Parathyroid adenoma (tissue), 2 donors: ENCODE measurements at regions not wholly inside any gene's neighbourhood (a gene's known extent, or its start where the extent isn't known, plus 50 kb on each side); places are given as distances from the start of the nearest gene placed in this dataset.

Experiments
- H2AFZ ChIP-seq: fragments of 300-600 bp; sonication (generic); one replicate; pipeline ENCODE4 v1.7.0; 2017; ENCODE audit warnings: antibody characterized with exemption, mild to moderate bottlenecking
- H3K27ac ChIP-seq: fragments of 300-600 bp; sonication (generic); one replicate; pipeline ENCODE4 v1.7.0; 2017
- H3K27me3 ChIP-seq: fragments of 300-600 bp; sonication (generic); one replicate; pipeline ENCODE4 v1.7.0; 2017; ENCODE audit warnings: low read length; ENCODE audit not compliant: control insufficient read depth, insufficient read depth
- H3K36me3 ChIP-seq: fragments of 300-600 bp; sonication (generic); one replicate; pipeline ENCODE4 v1.7.0; 2017; ENCODE audit warnings: low read length; ENCODE audit not compliant: control insufficient read depth, insufficient read depth
- H3K4me1 ChIP-seq: fragments of 300-600 bp; sonication (generic); one replicate; pipeline ENCODE4 v1.7.0; 2017; ENCODE audit warnings: control low read depth
- H3K4me2 ChIP-seq: fragments of 300-600 bp; sonication (generic); one replicate; pipeline ENCODE4 v1.7.0; 2017; ENCODE audit warnings: low read length
- H3K4me3 ChIP-seq: fragments of 300-600 bp; sonication (generic); one replicate; pipeline ENCODE4 v1.7.0; 2017; ENCODE audit warnings: low read depth, low read length
- H3K79me2 ChIP-seq: fragments of 300-600 bp; sonication (generic); one replicate; pipeline ENCODE4 v1.7.0; 2017; ENCODE audit warnings: control low read depth
- H3K9ac ChIP-seq: fragments of 300-600 bp; sonication (generic); one replicate; pipeline ENCODE4 v1.7.0; 2017; ENCODE audit warnings: mild to moderate bottlenecking
- H3K9me3 ChIP-seq: fragments of 300-600 bp; sonication (generic); one replicate; pipeline ENCODE4 v1.7.0; 2017; ENCODE audit warnings: low read length; ENCODE audit not compliant: control insufficient read depth
- CTCF ChIP-seq: fragments of 300-600 bp; sonication (generic); IDR thresholded peaks from one replicate; pipeline ENCODE4 v1.7.0; 2017; ENCODE audit warnings: antibody characterized with exemption, mild to moderate bottlenecking
- donor health status: primary hyperparathyroidism.

DNA sequence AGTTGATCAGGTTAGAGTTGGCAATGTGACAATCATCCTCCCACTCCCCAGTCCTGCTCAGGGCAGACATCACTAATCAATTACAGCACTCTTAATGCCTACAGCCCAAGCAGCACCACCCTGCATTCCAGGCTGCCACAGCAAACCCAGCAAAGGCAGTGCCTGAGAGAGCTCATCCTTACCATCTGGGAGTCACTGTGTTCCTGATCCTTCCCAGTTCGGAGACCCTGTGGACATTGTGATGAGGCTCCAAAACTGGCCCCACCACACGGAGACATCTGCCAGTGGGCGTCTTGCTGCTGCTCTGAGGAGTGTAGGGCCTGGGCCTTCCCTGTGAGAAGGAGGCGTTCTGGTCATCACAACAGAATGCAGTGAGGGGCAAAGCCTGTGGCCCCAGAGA, 216.5 kb upstream of the CST7 start:
- Histone ChIP-seq H3K4me3 (no peak overlapping the region), H3K4me2 (no peak overlapping the region), H3K27ac (no peak overlapping the region), H3K79me2 (no peaks in the 10 kb centered on the region), H3K4me1 (no peaks in the 10 kb centered on the region), H3K9me3 (no peaks in the 10 kb centered on the region), H3K27me3 (no peaks in the 10 kb centered on the region), H3K36me3 (no peaks in the 10 kb centered on the region), H3K9ac (no peak overlapping the region), H2AFZ (no peak overlapping the region)
- TF ChIP-seq CTCF, result no peak

DNA sequence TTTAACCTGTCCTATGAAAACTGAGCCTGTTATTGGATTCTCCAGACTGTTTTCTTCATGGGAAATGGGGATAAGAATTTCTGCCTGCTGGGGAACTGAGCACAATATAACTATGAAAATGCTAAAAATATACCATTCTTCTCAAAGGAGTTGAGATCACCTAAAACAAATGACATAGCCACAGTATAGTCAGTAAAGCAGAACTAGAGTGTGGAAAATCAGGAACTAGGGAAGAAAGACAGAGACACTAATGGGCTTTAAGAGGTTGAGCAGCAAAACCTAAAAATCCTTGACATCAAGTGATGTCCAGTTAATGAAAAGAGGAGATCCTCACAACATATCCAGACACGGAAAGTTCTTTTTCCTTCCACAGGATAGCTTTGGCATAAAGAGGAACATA, 215.7 kb upstream of the CST7 start:
- H3K27me3 ChIP-seq, result no peaks in the 10 kb centered on the region
- H3K9ac ChIP-seq, result no peak overlapping the region
- H3K9me3 ChIP-seq, result no peaks in the 10 kb centered on the region
- H3K27ac ChIP-seq, result no peak overlapping the region
- no peaks in the 10 kb centered on the region for H3K79me2 ChIP-seq
- no peak overlapping the region for H3K4me2 ChIP-seq
- H3K4me1 ChIP-seq, result no peaks in the 10 kb centered on the region
- H3K4me3 ChIP-seq, result no peak overlapping the region
- no peak overlapping the region for H2AFZ ChIP-seq
- H3K36me3 ChIP-seq, result no peaks in the 10 kb centered on the region
- TF ChIP-seq CTCF, result no peak

- no peaks in the 10 kb centered on the region for H3K27me3 ChIP-seq
- no peaks in the 10 kb centered on the region for H3K36me3 ChIP-seq
- no peak overlapping the region for H3K4me2 ChIP-seq
- no peak overlapping the region for H3K9ac ChIP-seq
- no peak overlapping the region for H3K4me3 ChIP-seq
- H3K4me1 ChIP-seq, result no peaks in the 10 kb centered on the region
- no peaks in the 10 kb centered on the region for H3K9me3 ChIP-seq
- H3K27ac ChIP-seq, result no peak overlapping the region
- no peaks in the 10 kb centered on the region for H3K79me2 ChIP-seq
- no peak for TF ChIP-seq CTCF
- no peak overlapping the region for H2AFZ ChIP-seq
These were observed 214.9 kb upstream of the CST7 start for GRCh38 chr20:24734139-24734538.

GRCh38 chr20:24735263-24735662, 213.8 kb upstream of the CST7 start:
- no peaks in the 10 kb centered on the region for H3K79me2 ChIP-seq

More at GRCh38 chr20:24735263-24735662, 213.8 kb upstream of the CST7 start:
- Histone ChIP-seq H2AFZ (no peak overlapping the region), H3K27me3 (no peaks in the 10 kb centered on the region), H3K4me2 (no peak overlapping the region), H3K27ac (no peak overlapping the region), H3K4me1 (no peaks in the 10 kb centered on the region), H3K4me3 (no peak overlapping the region), H3K36me3 (no peaks in the 10 kb centered on the region), H3K9ac (no peak overlapping the region), H3K9me3 (no peaks in the 10 kb centered on the region)
- TF ChIP-seq CTCF, result no peak
